Kidney capillary endothelial cell (primary cell): ENCODE measurements at regions not wholly inside any gene's neighbourhood (a gene's known extent, or its start where the extent isn't known, plus 50 kb on each side); places are given as distances from the start of the nearest gene placed in this dataset.
"Not testable (repeated sequence)": the region's sequence is repeated elsewhere in the genome, so short reads cannot be mapped to it uniquely, and the experiment has no call there.

Experiments
- DNase-seq: peaks from one replicate; pipeline ENCODE4 v3.0.0-alpha.2; 2018; ENCODE audit warnings: low spot score

DNA sequence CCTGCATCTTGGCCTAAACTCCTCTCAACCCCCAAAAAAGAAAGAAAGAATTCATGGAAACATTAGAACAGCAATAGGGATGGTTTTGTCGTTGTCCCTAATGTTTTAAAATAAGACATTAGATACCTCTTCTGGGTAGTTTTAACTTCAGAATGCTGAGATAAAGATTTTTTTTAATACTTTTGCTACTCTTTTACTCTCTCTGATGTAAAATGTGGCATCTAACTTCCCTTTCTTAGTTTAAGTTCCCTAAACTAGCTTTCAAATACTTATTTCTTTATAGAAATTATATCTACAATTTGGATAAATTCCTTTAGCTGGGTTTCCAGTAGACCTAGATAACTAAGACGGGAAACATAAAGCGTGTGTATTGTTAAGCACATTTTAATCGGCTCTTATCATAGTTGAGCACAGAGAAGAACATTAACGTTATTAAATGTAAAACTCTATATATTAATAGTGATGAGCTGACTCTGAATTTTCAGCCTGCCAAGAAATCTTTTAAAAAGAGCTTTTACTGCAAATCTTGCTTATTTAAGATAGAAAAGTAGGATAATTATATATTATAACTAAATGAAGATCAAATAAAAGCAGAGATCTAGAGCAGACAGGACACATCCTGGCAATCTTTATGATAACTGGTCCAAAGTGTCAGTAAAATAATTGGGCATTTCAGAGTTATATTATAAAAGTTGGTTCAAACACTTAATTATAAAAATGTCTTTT, 183.2 kb downstream of the CYB561 start:
- no peak for DNase-seq

DNA sequence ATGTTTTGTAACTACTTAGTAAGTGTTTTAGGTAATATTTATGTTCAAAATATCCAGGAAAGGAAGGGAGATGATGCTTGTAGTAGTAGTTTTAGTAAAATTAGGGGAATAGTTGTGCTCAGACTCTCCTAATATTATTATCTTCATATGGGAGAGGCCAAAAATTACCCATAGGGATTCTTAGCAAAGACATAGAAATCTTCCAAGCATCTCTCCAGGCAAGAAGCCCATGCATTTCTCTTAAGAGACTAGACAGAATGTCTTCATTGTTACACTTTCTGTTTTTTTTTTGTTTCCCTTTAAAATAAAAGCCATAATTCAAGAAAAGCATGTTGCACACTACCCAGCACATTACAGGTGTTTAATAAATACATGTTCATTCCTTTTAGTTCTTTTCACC, 180.6 kb downstream of the CYB561 start:
- no peak for DNase-seq

DNA sequence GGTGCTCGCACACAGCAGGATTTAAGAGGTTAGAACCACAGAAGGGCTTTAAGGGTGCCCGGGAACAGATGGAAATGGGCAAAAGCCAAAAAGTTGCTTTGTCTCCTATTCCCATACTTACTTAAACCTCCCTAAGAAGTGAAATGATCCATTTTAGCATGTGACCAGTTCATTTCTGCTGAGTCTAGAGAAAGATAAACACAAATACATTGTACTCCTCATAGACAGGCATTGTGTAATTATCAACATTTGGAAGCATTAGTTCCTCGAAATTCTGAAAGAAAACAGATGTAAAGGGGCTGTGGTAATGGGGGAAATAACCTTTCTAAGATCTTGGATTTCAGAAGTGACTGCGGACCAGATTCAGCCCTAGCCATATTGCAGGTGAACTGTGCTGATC, 178.3 kb downstream of the CYB561 start:
- DNase-seq: no peak

DNA sequence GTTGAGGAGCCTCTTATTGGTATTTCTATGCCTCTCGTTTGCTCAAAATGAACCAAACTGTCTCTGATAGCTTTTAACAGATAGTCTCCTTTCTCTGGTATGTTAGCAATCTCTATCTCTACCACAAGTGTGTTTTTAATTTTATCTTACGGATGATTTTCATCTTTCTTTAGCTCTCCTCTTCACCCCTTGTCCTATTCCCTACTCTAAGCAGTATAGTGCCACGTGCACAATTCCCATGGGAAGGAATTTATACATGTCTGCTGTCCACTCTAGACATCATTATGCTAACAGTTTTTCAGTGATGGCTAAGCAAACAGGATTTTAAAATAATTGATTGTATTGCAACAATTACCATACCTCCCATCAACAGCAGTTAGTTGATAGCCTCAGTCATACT, 177.3 kb downstream of the CYB561 start:
- DNase-seq: no peak

DNA sequence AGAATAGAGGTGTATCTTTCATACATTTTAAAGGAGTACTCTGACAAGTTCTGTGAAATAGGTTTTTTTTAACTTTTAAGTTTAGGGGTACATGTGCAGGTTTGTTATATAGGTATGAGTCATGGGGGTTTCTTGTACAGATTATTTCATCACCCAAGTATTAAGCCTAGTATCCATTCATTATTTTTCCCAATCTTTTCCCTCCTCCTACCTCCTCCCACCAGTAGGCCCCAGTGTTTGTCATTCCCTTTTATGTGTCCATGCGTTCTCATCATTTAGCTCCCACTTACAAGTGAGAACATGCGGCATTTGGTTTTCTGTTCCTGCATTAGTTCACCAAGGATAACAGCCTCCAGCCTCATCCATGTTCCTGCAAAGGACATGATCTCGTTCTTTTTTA, 175.5 kb downstream of the CYB561 start:
- no peak for DNase-seq

DNA sequence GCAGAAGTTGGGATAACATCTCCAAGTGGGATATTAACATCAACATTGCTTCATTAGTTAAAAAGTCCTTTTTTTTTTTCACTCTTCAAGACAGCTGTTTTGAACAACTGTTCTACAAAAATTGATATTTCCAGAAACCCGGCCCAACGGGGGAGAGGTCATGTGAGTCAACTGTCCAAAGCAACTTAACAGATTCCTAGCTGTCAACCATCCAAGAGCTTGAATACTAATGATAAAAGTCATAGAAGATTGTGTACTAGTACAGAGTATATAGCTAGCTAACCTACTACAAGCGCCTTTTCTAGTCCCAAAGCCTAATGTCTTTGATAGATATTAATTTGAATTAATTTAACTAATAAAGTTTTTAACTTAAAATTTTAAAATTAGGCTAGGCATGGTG, 172.0 kb downstream of the CYB561 start:
- no peak for DNase-seq

DNA sequence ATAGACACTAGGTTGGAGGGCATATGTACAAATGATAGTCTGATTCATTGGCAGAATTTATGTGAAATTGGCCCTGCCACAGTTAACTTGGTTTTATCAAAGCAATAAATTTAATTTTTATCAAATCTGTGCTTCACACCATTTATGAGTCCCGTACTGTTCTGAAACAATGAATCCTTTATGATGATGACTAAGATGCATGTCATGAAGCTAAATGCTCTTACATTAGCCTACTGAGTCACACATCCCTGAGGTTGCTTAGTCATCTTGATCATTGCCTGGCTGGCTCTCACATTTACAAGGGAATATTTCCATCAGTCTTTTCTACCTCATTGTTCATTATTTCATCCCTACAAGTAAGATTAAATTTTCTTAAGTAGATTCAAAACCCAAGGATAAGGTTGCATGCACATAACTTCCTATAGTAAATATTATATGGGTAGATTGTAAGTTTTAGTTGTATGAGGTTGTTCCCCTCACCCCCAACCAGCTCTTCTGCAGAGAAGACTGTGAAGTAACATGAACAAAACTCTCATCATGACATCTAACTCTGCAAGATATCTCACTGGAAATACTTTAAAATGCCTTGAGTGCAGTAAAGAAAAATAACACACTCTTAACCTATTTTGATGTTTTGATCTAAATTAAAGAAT, 170.7 kb downstream of the CYB561 start:
- peak; percentile 93 for DNase-seq

DNA sequence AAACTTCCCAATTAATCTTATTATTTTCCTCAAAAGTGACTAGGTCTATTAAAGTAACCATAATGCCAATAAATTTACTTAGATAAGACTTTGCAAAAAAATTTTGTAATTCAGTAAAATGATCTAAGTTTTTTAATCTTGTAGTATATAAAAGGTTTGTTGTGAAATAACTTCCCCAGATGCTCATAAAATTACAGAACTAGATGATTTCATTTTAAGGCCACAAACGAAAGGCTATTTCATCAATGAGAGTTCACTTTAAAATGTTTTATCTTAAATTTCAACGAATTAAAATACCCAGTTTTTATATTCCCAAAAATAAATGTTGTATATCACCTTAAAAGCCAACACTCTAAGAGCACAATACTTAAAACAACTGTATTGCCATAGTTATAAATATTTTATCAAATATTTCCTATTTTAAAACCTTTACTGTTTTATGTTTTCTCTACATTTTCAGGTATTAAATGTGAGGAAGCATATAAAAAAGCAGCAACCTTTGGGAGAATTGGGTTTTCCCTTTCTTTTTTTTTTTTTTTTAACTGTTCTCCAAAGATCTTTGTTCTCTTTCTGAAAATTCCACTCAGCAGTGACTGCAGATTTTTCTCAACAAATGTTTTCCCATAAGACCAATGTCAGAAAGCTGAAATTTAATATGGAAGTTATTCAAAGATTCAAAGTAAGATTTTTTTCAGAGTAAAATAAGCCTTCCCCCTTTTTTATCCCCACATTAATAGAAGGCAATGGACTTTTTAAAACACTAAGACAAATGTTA, 169.9 kb downstream of the CYB561 start:
- no peak for DNase-seq

DNA sequence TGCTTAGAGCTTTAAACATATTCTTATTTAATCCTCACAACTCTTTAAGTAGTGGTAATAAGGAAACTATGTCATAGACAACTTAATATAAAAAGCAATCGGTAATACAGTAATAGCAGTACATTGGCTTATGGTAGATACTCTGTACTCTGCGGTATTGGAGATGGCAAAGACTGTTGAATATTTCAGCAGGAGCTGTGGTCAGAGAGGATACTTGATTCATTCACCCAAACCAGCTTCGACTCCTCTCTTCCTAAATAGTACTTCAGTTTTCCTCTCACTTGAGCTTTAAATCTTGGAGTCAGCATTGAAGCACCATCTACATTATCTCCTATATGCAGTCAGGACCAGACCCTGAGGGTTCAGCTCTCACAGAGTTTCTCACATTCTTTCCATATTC, 169.3 kb downstream of the CYB561 start:
- no peak for DNase-seq

DNA sequence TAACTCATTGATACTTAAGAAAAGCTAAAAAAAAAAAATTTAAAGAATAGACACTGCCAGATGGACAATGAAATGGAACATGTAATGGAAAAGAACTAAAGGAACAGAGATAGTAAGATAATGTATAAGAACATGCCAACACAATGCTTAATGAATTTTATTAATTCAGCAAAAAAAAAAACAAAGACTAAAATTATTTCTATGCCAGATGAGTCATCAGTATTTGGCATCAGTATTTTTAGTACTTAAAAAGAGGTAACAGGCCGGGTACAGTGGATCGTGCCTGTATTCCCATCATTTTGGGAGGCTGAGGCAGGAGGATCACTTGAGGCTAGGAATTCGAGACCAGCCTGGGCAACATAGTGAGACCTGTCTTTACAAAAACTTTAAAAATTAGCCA, 168.5 kb downstream of the CYB561 start:
- DNase-seq: no peak

DNA sequence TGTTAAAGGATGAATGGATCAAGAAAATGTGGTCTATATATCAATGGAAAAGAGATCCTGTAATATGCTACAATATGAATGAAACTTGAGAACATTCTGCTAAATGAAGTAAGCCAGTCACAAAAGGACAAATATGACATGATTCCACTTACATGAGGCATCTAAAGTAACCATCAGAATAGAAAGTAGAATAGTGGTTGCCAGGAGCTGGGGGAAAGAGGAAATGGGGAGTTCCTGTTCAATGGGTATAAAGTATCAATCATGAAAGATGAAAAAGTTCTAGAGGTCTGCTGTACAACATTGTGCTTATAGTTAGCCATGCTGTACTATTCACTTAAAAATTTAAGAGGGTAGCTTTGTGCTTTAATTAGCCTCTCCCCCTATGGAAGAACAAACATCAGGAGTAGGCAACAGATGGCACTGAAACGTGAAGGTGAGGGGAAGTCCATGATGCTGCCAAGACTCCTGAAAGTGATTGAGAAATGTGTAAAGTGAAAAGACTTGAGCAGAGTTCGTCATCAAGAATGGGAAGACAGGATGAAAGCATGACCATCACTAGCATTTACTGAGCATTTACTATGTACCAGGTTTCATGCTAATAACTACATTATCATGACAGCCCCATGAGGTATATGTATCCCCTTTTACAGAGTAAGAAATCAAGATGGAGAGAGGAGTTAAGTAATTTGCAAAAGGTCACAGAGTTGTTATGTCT, 167.2 kb downstream of the CYB561 start:
- DNase-seq: no peak

DNA sequence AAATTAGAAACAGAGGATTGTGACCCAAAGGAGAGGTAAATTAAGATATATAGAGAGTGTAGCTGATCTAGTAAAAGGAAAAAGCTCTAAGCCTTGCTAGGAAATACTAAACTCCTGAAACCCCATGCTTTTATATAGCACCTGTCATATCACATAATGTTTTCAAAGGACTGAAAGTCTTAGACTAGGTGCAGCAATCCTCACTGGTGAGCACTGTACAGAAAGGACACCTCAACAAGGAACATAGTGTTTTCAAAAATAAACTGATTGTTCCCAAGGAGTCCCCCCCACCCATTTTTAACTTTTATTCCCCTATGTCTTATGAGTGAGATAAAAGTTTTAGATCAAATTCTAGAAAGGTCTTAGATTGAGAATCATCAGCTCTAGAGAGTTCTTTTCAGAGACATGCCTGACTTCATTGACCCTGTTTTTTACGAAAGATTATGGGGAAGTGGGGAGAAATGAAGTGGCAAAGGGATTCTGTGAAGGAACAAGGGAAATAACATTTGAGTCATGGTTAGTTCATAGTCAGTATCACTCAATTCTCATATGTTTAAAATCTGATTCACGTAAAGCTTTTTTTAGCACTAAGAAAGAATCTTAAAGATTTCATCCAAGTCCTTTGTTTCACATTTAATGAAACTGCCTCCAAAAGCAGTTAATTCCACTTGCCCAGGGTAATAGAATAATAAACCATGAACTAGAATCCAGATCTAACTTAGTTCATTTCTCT, 166.4 kb downstream of the CYB561 start:
- no peak for DNase-seq

DNA sequence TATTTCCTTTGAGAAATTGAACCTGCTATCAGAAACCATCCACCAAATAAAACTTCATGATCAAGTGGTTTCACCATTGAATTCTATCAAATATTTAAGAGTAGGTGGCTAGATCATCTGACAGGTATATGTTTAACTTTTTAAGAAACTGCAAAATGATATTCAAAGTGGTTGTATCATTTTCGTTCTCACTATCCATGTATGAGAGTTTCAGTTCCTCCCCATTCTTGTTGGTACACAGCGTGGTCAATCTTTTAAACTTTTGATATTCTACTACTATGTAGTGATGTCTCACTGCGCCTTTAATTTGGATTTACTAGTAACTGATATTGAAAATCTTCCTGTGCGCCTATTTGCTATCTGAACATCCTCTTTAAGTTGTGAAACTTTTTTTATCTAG, 163.7 kb downstream of the CYB561 start:
- DNase-seq: no peak

DNA sequence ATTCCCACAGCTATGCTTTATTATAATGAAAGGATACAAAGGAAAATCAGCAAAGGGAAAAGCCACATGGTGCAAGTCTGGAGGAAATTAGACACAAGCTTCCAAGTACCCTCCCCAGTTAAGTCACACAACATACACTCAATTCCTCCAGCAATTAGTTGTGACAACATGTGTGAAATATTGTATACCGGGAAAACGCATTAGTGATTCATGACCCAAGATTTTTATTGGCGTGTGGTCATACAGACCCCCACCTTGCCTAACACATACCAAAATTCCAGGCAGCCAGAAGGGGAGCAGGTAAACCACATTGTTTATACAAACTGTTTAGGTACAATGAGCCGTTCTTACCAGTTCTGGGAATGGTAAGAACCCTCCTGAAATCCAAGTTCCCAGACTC, 160.6 kb downstream of the CYB561 start:
- DNase-seq: no peak

DNA sequence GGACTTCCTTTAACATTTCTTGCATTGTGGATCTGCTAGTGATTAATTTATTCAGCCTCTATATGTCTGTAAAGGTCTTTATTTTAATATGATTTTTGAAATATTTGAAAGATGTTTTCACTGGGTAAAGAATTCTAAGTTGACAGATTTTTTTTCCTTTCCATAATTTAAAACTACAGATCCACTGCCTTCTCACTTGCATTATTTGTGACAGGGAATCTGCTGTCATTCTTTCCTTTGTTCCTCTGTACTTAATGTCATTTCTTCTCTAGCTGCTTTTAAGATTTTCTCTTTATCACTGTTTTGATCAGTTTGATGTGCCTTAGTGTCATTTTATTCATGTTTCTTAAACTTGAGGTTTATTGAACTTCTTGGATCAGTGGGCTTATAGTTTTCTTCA, 159.9 kb downstream of the CYB561 start:
- no peak for DNase-seq

DNA sequence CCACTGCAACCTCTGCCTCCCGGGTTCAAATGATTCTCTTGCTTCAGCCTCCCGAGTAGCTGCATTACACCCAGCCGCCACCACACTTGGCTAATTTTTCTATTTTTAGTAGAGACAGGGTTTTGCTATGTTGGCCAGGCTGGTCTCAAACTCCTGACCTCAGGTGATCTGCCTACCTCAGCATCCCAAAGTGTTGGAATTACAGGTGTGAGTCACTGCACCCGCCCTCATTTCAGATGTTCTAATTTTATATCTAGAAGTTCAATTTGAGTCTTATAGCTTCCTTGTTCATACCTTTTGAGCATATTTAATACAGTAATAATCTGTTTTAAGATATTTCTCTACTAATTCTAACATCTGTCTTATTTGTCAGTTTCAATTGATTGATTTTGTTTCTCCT, 159.1 kb downstream of the CYB561 start:
- DNase-seq: not testable (repeated sequence)

DNA sequence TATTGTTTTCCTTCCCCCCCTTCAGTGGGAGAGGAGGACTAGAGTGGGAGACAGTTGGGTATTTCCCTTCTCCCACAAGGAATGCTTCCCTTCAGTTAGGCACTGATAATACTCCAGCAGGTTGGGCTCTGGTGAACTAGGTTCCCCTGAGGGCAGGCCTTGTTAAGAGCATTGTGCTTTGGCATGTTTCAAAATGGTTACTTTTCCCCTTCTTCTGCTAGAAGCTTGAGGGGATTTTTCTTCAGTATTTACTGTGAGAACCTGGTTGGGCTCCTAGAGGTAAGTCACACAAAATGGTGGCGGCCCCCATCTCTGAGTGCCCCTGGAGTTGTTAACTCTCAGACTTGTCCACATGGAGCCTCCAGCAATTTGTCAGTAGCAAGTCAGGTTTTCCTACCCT, 156.2 kb downstream of the CYB561 start:
- no peak for DNase-seq

DNA sequence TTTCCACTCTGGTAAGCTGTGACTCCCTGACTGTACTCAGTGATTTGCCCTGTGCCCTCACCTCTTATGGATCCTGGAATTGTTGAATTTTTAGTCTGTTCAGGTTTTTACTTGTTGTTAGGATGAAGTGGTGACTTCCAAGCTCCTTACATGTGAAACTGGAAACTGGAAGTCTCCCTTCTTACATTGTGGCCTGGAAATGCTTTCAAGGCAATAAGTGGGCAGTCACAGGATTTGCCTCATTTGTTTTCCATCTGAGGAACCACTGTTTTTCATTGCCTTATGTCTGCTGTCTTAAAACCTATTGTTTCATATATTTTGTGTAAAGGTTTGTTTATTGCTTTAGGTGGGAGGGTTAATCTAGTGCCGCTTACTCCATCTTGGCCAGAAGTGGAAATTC, 155.8 kb downstream of the CYB561 start:
- DNase-seq: no peak

DNA sequence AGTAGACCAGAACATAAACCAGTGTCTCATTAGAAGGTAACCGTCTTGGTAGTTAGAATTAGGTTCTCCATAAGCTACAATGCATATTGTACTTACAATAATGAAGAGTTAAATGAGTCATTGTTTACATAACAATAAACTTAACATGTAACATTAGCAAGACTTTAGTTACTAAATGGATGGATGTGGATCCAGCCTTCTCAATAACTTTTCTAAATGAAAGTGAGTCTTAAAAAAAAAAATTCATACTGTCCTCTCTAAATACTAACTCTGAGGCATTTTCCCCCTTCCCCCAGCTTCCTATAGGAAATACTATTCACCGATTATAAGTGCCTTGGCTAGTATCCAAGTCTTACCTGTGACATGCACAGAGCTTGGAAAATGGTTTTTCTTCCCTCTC, 155.3 kb downstream of the CYB561 start:
- no peak for DNase-seq

DNA sequence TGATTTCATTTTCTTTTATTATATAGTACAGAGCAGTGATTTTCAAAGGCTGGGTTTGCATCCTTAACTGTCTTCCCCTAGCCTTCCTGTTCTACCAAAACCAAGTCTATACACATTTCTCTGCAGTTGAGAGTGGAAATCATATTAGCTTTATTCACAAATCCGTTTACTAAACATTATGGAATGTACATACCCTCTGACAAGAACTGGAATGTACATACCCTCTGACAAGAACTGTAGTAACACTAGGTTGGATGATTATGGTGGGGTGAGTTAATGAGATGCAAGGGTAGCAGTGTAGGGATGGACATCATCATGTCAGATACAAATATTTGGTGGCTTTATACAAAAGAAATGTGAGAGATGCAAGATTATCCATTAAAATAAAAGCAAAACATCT, 154.8 kb downstream of the CYB561 start:
- DNase-seq: no peak

DNA sequence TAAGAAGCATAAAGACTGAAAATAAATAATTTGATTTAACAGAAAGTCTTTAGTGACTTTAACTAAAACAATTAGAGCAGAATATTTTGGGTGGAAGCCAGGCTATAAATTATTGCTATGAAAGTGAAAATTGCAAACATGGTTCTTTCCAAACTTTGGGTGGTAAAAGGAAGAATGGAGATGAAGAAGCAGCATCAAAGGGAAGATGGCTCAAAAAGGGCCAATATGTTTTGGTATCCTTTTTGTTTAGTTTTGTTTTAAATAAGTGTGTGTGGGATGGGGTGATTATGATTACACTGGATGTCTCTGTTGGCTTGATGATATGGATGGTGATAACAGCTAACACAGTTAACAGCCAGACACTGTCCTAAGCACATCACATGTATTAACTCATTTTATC, 153.7 kb downstream of the CYB561 start:
- DNase-seq: no peak
